Kasumi-1 (cell line): ENCODE measurements at regions not wholly inside any gene's neighbourhood (a gene's known extent, or its start where the extent isn't known, plus 50 kb on each side); places are given as distances from the start of the nearest gene placed in this dataset.
"Not testable (repeated sequence)": the region's sequence is repeated elsewhere in the genome, so short reads cannot be mapped to it uniquely, and the experiment has no call there.

Source experiments
- DNase-seq, 2 experiments: peaks; one replicate each; lab custom pipeline; 2025; lab: John Stamatoyannopoulos, UW

GRCh38 chr2:182477774-182478173 lies 50.9 kb upstream of the PDE1A start:
- DNase-seq = no peak

GRCh38 chr2:182481676-182482075 lies 54.8 kb upstream of the PDE1A start:
- DNase-seq = no peak

- DNase-seq = no peak
Observed at GRCh38 chr2:182482511-182482910, 55.7 kb upstream of the PDE1A start.

GRCh38 chr2:182496596-182496995 lies 69.8 kb upstream of the PDE1A start:
- DNase-seq = no peak

GRCh38 chr2:182499706-182500470 lies 73.1 kb upstream of the PDE1A start:
- no peak for DNase-seq

GRCh38 chr2:182503886-182504285 lies 77.0 kb upstream of the PDE1A start:
- no peak for DNase-seq

- DNase-seq = no peak
Observed at GRCh38 chr2:182504903-182505302, 78.1 kb upstream of the PDE1A start.

GRCh38 chr2:182506606-182507005 lies 79.8 kb upstream of the PDE1A start:
- DNase-seq = peak in 1 of 2 experiments; percentile 18

- not testable (repeated sequence) for DNase-seq
Observed at GRCh38 chr2:182508583-182508982, 81.7 kb upstream of the PDE1A start.

GRCh38 chr2:182509216-182509615 lies 82.4 kb upstream of the PDE1A start:
- DNase-seq = no peak

- no peak for DNase-seq
Observed at GRCh38 chr2:182521453-182522404, 94.9 kb upstream of the PDE1A start.

- DNase-seq = peak; percentile 93 to 96
Observed at GRCh38 chr2:182522405-182522896, 95.6 kb upstream of the PDE1A start.

GRCh38 chr2:182522972-182523473 lies 96.2 kb upstream of the PDE1A start:
- peak; percentile 81 to 87 for DNase-seq

- DNase-seq = no peak
Observed at GRCh38 chr2:182530636-182531035, 103.8 kb upstream of the PDE1A start.

GRCh38 chr2:182540252-182540651 lies 113.4 kb upstream of the PDE1A start:
- DNase-seq = peak; percentile 93 to 94

- DNase-seq = peak; percentile 89 to 92
Observed at GRCh38 chr2:182541268-182541667, 114.4 kb upstream of the PDE1A start.

- no peak for DNase-seq
Observed at GRCh38 chr2:182542501-182543258, 115.8 kb upstream of the PDE1A start.

- no peak for DNase-seq
Observed at GRCh38 chr2:182543741-182544525, 117.1 kb upstream of the PDE1A start.

GRCh38 chr2:182545420-182546167 lies 118.8 kb upstream of the PDE1A start:
- no peak for DNase-seq
